Skeletal muscle cell (primary cell): ENCODE measurements at regions not wholly inside any gene's neighbourhood (a gene's known extent, or its start where the extent isn't known, plus 50 kb on each side); places are given as distances from the start of the nearest gene placed in this dataset.

Source experiments
- DNase-seq: peaks from one replicate; pipeline ENCODE4 v3.0.0-alpha.2; 2010; ENCODE audit warnings: low read depth
- H3K4me3 ChIP-seq: 2 replicates; pipeline ENCODE4 v1.5.1; 2011; ENCODE audit warnings: low read depth, mild to moderate bottlenecking, control low read depth, low read length, moderate library complexity

- no peak for DNase-seq
These were observed 173.5 kb downstream of the TRIM29 start for GRCh38 chr11:119964136-119965025.

GRCh38 chr11:119957951-119958350 lies 180.0 kb downstream of the TRIM29 start:
- no peak overlapping the region for H3K4me3 ChIP-seq
- no peak for DNase-seq

More at GRCh38 chr11:119964136-119965025, 173.5 kb downstream of the TRIM29 start:
- H3K4me3 ChIP-seq: no peak overlapping the region

- no peak overlapping the region for H3K4me3 ChIP-seq
- DNase-seq: no peak
These were observed 185.5 kb downstream of the TRIM29 start for GRCh38 chr11:119952441-119952840.

GRCh38 chr11:119943298-119943655 lies 194.6 kb downstream of the TRIM29 start:
- DNase-seq: no peak
- no peak overlapping the region for H3K4me3 ChIP-seq

GRCh38 chr11:119942583-119943297 lies 195.2 kb downstream of the TRIM29 start:
- no peak overlapping the region for H3K4me3 ChIP-seq
- DNase-seq: no peak

GRCh38 chr11:119941636-119942411 lies 196.1 kb downstream of the TRIM29 start:
- H3K4me3 ChIP-seq: no peak overlapping the region
- DNase-seq: no peak

GRCh38 chr11:119941171-119941570 lies 196.7 kb downstream of the TRIM29 start:
- DNase-seq: no peak
- H3K4me3 ChIP-seq: no peak overlapping the region

- no peak overlapping the region for H3K4me3 ChIP-seq
- no peak for DNase-seq
These were observed 197.4 kb downstream of the TRIM29 start for GRCh38 chr11:119940401-119940976.

GRCh38 chr11:119937412-119937811 lies 200.5 kb downstream of the TRIM29 start:
- no peak overlapping the region for H3K4me3 ChIP-seq
- no peak for DNase-seq

GRCh38 chr11:119936426-119936825 lies 201.5 kb downstream of the TRIM29 start:
- no peak for DNase-seq
- no peak overlapping the region for H3K4me3 ChIP-seq

GRCh38 chr11:119935349-119935925 lies 202.5 kb downstream of the TRIM29 start:
- no peak for DNase-seq

GRCh38 chr11:119934866-119935265 lies 203.0 kb downstream of the TRIM29 start:
- no peak for DNase-seq
- no peak overlapping the region for H3K4me3 ChIP-seq

More at GRCh38 chr11:119935349-119935925, 202.5 kb downstream of the TRIM29 start:
- H3K4me3 ChIP-seq: no peak overlapping the region

- no peak for DNase-seq
- H3K4me3 ChIP-seq: no peak overlapping the region
These were observed 203.6 kb downstream of the TRIM29 start for GRCh38 chr11:119934267-119934666.

- H3K4me3 ChIP-seq: no peak overlapping the region
- no peak for DNase-seq
These were observed 204.3 kb downstream of the TRIM29 start for GRCh38 chr11:119933584-119933983.

GRCh38 chr11:119932828-119933562 lies 204.0 kb upstream of the NECTIN1 start:
- no peak for DNase-seq
- H3K4me3 ChIP-seq: no peak overlapping the region

GRCh38 chr11:119928047-119928446 lies 199.0 kb upstream of the NECTIN1 start:
- no peak for DNase-seq

GRCh38 chr11:119924017-119924416 lies 195.0 kb upstream of the NECTIN1 start:
- H3K4me3 ChIP-seq: no peak overlapping the region
- no peak for DNase-seq

More at GRCh38 chr11:119928047-119928446, 199.0 kb upstream of the NECTIN1 start:
- H3K4me3 ChIP-seq: no peak overlapping the region

- DNase-seq: no peak
- no peak overlapping the region for H3K4me3 ChIP-seq
These were observed 192.6 kb upstream of the NECTIN1 start for GRCh38 chr11:119921571-119921970.
